GM21529 (cell line): ENCODE measurements at regions not wholly inside any gene's neighbourhood (a gene's known extent, or its start where the extent isn't known, plus 50 kb on each side); places are given as distances from the start of the nearest gene placed in this dataset.

Experiments
- ATAC-seq: cut with Tn5 transposase; IDR thresholded peaks from one replicate; pipeline ENCODE4 v1.9.1; 2021; ENCODE audit not compliant: unreplicated experiment

- ATAC-seq, result no peak
Observed at GRCh38 chr18:39751921-39752320, 2186.3 kb upstream of the CELF4 start.

GRCh38 chr18:39751161-39751560, 2185.6 kb upstream of the CELF4 start:
- no peak for ATAC-seq

- no peak for ATAC-seq
Observed at GRCh38 chr18:39749154-39749553, 2183.6 kb upstream of the CELF4 start.

GRCh38 chr18:39748727-39749126, 2183.1 kb upstream of the CELF4 start:
- no peak for ATAC-seq

GRCh38 chr18:39746201-39746600, 2180.6 kb upstream of the CELF4 start:
- ATAC-seq, result no peak

GRCh38 chr18:39743463-39743862, 2177.9 kb upstream of the CELF4 start:
- ATAC-seq, result no peak

- no peak for ATAC-seq
Observed at GRCh38 chr18:39741755-39742466, 2176.3 kb upstream of the CELF4 start.

GRCh38 chr18:39737869-39738268, 2172.3 kb upstream of the CELF4 start:
- ATAC-seq, result no peak

GRCh38 chr18:39732918-39733317, 2167.3 kb upstream of the CELF4 start:
- no peak for ATAC-seq

- no peak for ATAC-seq
Observed at GRCh38 chr18:39730606-39731005, 2165.0 kb upstream of the CELF4 start.

GRCh38 chr18:39724652-39725051, 2159.1 kb upstream of the CELF4 start:
- no peak for ATAC-seq

- no peak for ATAC-seq
Observed at GRCh38 chr18:39721712-39722111, 2156.1 kb upstream of the CELF4 start.

- no peak for ATAC-seq
Observed at GRCh38 chr18:39713961-39714360, 2148.4 kb upstream of the CELF4 start.

- no peak for ATAC-seq
Observed at GRCh38 chr18:39711701-39712100, 2146.1 kb upstream of the CELF4 start.

GRCh38 chr18:39705362-39705761, 2139.8 kb upstream of the CELF4 start:
- no peak for ATAC-seq

- ATAC-seq, result no peak
Observed at GRCh38 chr18:39702888-39703287, 2137.3 kb upstream of the CELF4 start.

GRCh38 chr18:39701839-39702238, 2136.2 kb upstream of the CELF4 start:
- no peak for ATAC-seq

GRCh38 chr18:39701055-39701783, 2135.6 kb upstream of the CELF4 start:
- ATAC-seq, result no peak

GRCh38 chr18:39699340-39699964, 2133.9 kb upstream of the CELF4 start:
- ATAC-seq, result no peak

GRCh38 chr18:39698436-39698835, 2132.8 kb upstream of the CELF4 start:
- no peak for ATAC-seq

GRCh38 chr18:39693359-39693758, 2127.8 kb upstream of the CELF4 start:
- no peak for ATAC-seq

- no peak for ATAC-seq
Observed at GRCh38 chr18:39692367-39693015, 2126.9 kb upstream of the CELF4 start.
